ENCODE measurements at regions not wholly inside any gene's neighbourhood (a gene's known extent, or its start where the extent isn't known, plus 50 kb on each side); places are given as distances from the start of the nearest gene placed in this dataset.

GRCh38 chr10:131561897-131562296 is 250.4 kb upstream of the TCERG1L start:
- Histone ChIP-seq H3K9me3 (peaks cover 4% of the 10 kb centered on the region), H3K36me3 (no peaks in the 10 kb centered on the region), H3K27ac (no peak overlapping the region), H3K4me3 (no peak overlapping the region), H3K4me1 (ENCODE audit: control insufficient read depth in 1 of 2, low read depth in 2 of 2) (no peaks in the 10 kb centered on the region), H3K27me3 (replicated peaks; ENCODE audit: insufficient read depth) (no peaks in the 10 kb centered on the region)
- DNase-seq (ENCODE audit: low spot score) (no peak), ATAC-seq (ENCODE audit: insufficient number of reproducible peaks, low FRiP score, low read depth) (no peak)
- TF ChIP-seq, protein P1, sequence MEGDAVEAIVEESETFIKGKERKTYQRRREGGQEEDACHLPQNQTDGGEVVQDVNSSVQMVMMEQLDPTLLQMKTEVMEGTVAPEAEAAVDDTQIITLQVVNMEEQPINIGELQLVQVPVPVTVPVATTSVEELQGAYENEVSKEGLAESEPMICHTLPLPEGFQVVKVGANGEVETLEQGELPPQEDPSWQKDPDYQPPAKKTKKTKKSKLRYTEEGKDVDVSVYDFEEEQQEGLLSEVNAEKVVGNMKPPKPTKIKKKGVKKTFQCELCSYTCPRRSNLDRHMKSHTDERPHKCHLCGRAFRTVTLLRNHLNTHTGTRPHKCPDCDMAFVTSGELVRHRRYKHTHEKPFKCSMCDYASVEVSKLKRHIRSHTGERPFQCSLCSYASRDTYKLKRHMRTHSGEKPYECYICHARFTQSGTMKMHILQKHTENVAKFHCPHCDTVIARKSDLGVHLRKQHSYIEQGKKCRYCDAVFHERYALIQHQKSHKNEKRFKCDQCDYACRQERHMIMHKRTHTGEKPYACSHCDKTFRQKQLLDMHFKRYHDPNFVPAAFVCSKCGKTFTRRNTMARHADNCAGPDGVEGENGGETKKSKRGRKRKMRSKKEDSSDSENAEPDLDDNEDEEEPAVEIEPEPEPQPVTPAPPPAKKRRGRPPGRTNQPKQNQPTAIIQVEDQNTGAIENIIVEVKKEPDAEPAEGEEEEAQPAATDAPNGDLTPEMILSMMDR (IDR thresholded peaks at IDR 0.05) = no peak

GRCh38 chr10:131563411-131563810 is 251.9 kb upstream of the TCERG1L start:
- TF ChIP-seq, protein P1 (IDR thresholded peaks at IDR 0.05) = no peak

DNA sequence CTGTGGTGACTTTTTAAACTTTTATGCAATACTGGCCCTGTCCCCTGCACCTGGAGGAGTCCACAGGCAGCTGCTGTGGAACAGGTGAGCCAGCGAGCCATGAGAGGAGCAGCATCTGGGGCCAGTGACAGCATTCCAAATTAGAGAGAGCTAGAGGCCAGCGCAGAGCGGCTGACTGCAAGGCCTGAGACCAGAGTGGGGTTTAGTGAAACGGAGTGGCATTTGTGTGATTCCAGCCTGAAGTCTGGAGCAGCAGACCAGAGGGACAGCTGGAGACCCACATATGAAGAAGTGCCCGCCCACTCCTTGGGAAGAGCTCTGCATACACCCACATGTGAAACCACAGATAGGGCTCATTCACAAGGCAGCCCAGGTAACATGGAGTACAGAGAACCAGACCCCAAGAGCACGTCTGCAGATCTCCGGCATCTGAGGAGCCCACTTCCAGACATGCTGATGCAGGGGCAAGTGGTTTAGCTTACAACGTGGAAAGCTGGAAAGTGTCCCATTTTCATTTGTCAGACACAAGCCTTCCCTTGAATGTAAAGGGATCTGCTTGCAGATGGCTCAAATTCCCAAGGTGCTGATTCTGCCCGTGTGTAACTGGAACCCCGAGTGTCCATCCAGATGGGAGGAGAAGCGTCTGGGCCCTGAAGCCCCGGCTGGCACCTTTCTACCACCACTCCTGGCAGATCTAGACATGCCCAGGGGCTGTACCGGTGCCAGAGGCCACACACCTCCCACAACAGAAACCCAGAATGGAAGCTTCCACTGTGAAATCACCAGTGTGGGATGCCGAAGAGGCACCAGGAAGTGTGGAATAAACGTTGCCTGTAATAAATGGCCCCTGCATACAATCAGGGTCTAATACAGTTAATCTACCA is 256.0 kb upstream of the TCERG1L start:
- ATAC-seq (ENCODE audit: insufficient number of reproducible peaks, low FRiP score, low read depth) (no peak), DNase-seq (ENCODE audit: low spot score) (no peak)
- Histone ChIP-seq H3K4me1 (ENCODE audit: control insufficient read depth in 1 of 2, low read depth in 2 of 2) (no peaks in the 10 kb centered on the region), H3K9me3 (peaks cover 4% of the 10 kb centered on the region), H3K27me3 (replicated peaks; ENCODE audit: insufficient read depth) (no peaks in the 10 kb centered on the region), H3K36me3 (no peaks in the 10 kb centered on the region), H3K27ac (no peak overlapping the region), H3K4me3 (no peak overlapping the region)
- TF ChIP-seq, protein P1 (IDR thresholded peaks at IDR 0.05) = no peak

More at GRCh38 chr10:131563411-131563810, 251.9 kb upstream of the TCERG1L start:
- H3K27ac ChIP-seq = no peak overlapping the region
- H3K4me1 ChIP-seq (ENCODE audit: control insufficient read depth in 1 of 2, low read depth in 2 of 2) = no peaks in the 10 kb centered on the region
- ATAC-seq (ENCODE audit: insufficient number of reproducible peaks, low FRiP score, low read depth) (no peak), DNase-seq (ENCODE audit: low spot score) (no peak)
- H3K36me3 ChIP-seq = no peaks in the 10 kb centered on the region
- peaks cover 4% of the 10 kb centered on the region for H3K9me3 ChIP-seq
- no peaks in the 10 kb centered on the region for H3K27me3 ChIP-seq (replicated peaks; ENCODE audit: insufficient read depth)
- H3K4me3 ChIP-seq = no peak overlapping the region

GRCh38 chr10:131568866-131569265 is 257.3 kb upstream of the TCERG1L start:
- Histone ChIP-seq H3K27me3 (replicated peaks; ENCODE audit: insufficient read depth) (no peaks in the 10 kb centered on the region), H3K4me1 (ENCODE audit: control insufficient read depth in 1 of 2, low read depth in 2 of 2) (no peaks in the 10 kb centered on the region), H3K4me3 (no peak overlapping the region), H3K9me3 (peaks cover 4% of the 10 kb centered on the region), H3K36me3 (no peaks in the 10 kb centered on the region), H3K27ac (no peak overlapping the region)
- ATAC-seq (ENCODE audit: insufficient number of reproducible peaks, low FRiP score, low read depth) = no peak
- DNase-seq (ENCODE audit: low spot score) = no peak
- TF ChIP-seq, protein P1 (IDR thresholded peaks at IDR 0.05) = no peak

DNA sequence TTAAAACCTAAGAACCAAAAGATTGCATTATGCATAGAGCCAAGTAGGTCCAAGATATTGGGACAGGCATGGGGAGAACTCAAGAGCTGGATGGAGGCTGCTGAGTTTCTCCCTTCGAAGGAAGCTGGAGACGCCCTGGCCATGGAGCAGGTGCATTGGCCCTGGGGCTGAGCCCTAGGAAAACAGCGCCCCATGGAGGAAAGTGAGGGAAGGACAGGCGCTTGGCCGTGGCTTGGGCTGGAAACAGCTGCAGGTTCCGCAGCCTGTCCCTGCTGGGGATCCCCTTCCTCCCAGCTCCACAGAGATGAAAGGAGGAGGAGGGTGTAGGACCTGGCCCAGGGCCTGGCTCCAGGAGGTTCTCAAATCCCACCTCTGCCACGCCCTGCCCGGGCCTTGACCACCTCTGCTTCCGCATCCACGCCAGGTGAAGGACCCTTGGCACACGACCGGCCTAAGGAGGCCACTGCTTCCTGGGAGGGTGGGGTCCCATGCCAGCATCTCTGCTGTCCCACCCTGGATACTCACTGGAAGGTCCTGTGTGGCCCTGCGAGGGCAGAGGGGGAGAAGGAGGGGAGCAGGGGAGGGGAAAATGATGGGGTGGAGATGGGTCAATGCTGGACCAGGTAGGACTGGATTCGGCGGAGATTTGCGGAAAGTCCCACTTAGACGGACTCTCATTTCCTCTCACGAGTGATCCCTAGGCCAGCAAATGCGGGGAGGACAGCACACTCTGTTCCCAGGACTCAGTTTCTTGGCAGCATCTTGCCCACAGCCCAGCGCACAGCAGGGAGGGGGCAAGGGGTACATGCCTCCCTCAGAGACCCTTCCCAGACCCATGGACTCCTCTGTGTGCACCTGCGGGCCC is 258.6 kb upstream of the TCERG1L start:
- Histone ChIP-seq H3K4me1 (ENCODE audit: control insufficient read depth in 1 of 2, low read depth in 2 of 2) (no peaks in the 10 kb centered on the region), H3K36me3 (no peaks in the 10 kb centered on the region), H3K27ac (no peak overlapping the region), H3K4me3 (no peak overlapping the region), H3K27me3 (replicated peaks; ENCODE audit: insufficient read depth) (no peaks in the 10 kb centered on the region), H3K9me3 (peaks cover under 1% of the 10 kb centered on the region)
- TF ChIP-seq, protein P1 (IDR thresholded peaks at IDR 0.05) = no peak
- ATAC-seq (ENCODE audit: insufficient number of reproducible peaks, low FRiP score, low read depth) (no peak), DNase-seq (ENCODE audit: low spot score) (no peak)

Data from thoracic aorta (tissue), 2 donors.